Keratinocyte (primary cell): ENCODE measurements at regions not wholly inside any gene's neighbourhood (a gene's known extent, or its start where the extent isn't known, plus 50 kb on each side); places are given as distances from the start of the nearest gene placed in this dataset.

Experiments used
- DNase-seq: peaks from one replicate; pipeline ENCODE4 v3.0.0-alpha.2; 2011; ENCODE audit warnings: low read depth, missing footprints, low spot score
- FAIRE-seq: peaks from 2 replicates; lab custom pipeline; 2011; peaks lifted over from hg19 to GRCh38; lab: Jason Lieb, UNC
- H2AFZ ChIP-seq: 2 replicates; pipeline ENCODE4 v1.6.0; 2012; ENCODE audit warnings: low read length, control low read depth, inconsistent platforms; ENCODE audit not compliant: control insufficient read depth
- H3K27ac ChIP-seq: 2 replicates; pipeline ENCODE4 v1.5.1; 2011; ENCODE audit warnings: low read length; ENCODE audit not compliant: control insufficient read depth, insufficient read depth
- H3K27me3 ChIP-seq: 3 replicates; pipeline ENCODE4 v1.6.0; 2011; ENCODE audit warnings: low read length; ENCODE audit not compliant: control insufficient read depth, insufficient read depth; ENCODE audit errors: extremely low read depth
- H3K36me3 ChIP-seq, 2 experiments: 2 replicates in 1 of 2; 3 replicates in 1 of 2; pipeline ENCODE4 v1.5.1; 2011; ENCODE audit warnings: low read length in 2 of 2, mild to moderate bottlenecking in 1 of 2; ENCODE audit not compliant: control insufficient read depth in 2 of 2, insufficient read depth in 2 of 2; ENCODE audit errors: extremely low read depth in 1 of 2
- H3K4me1 ChIP-seq: 3 replicates; pipeline ENCODE4 v1.5.1; 2011; ENCODE audit warnings: low read length; ENCODE audit not compliant: control insufficient read depth, insufficient read depth; ENCODE audit errors: extremely low read depth
- H3K4me2 ChIP-seq: 3 replicates; pipeline ENCODE4 v1.6.0; 2011; ENCODE audit warnings: low read depth, low read length; ENCODE audit not compliant: control insufficient read depth, insufficient read depth; ENCODE audit errors: extremely low read depth
- H3K4me3 ChIP-seq, 3 experiments: fragments of 200-600 bp in 1 of 3; sonication (generic) in 1 of 3; 2 replicates in 2 of 3; 3 replicates in 1 of 3; pipeline ENCODE4 v1.5.1; 2011 to 2016; ENCODE audit warnings: low read length in 3 of 3, mild to moderate bottlenecking in 3 of 3, control low read depth in 2 of 3, inconsistent platforms in 1 of 3, low read depth in 1 of 3, mixed read lengths in 1 of 3, mixed run types in 1 of 3, moderate library complexity in 1 of 3; ENCODE audit not compliant: control insufficient read depth in 2 of 3, insufficient read depth in 2 of 3; ENCODE audit errors: extremely low read depth in 1 of 3
- H3K79me2 ChIP-seq: 2 replicates; pipeline ENCODE4 v1.6.0; 2012; ENCODE audit warnings: low read length; ENCODE audit not compliant: control insufficient read depth, insufficient read depth
- H3K9ac ChIP-seq: 3 replicates; pipeline ENCODE4 v1.6.0; 2011; ENCODE audit warnings: low read length; ENCODE audit not compliant: control insufficient read depth, insufficient read depth; ENCODE audit errors: extremely low read depth
- H3K9me1 ChIP-seq: 3 replicates; pipeline ENCODE4 v1.6.0; 2011; ENCODE audit warnings: low read length; ENCODE audit not compliant: control insufficient read depth, insufficient read depth; ENCODE audit errors: extremely low read depth
- H3K9me3 ChIP-seq: 2 replicates; pipeline ENCODE4 v1.5.1; 2012; ENCODE audit warnings: low read depth, low read length; ENCODE audit not compliant: control insufficient read depth
- H4K20me1 ChIP-seq: 3 replicates; pipeline ENCODE4 v1.6.0; 2011; ENCODE audit warnings: low read length; ENCODE audit not compliant: control insufficient read depth, insufficient read depth; ENCODE audit errors: extremely low read depth
- CTCF ChIP-seq, 3 experiments: IDR thresholded peaks in 1 of 3; conservative IDR thresholded peaks in 1 of 3; optimal IDR thresholded peaks in 1 of 3; 2 replicates in 2 of 3; 3 replicates in 1 of 3; pipeline versions ENCODE3 to v1.5.1; 2011; ENCODE audit warnings: low read length in 3 of 3, mild to moderate bottlenecking in 3 of 3, moderate library complexity in 2 of 3, control low read depth in 1 of 3, inconsistent platforms in 1 of 3; ENCODE audit not compliant: insufficient read depth in 2 of 3; ENCODE audit errors: extremely low read depth in 1 of 3
- EZH2 ChIP-seq: IDR thresholded peaks from one replicate; pipeline ENCODE4 v1.6.1; 2012; ENCODE audit warnings: inconsistent platforms, mild to moderate bottlenecking, low read length, moderate library complexity
- dilution Hi-C: fragments of 300-500 bp; cut with MboI; formaldehyde crosslinking; loops from one replicate; pipeline ENCODE4 v1.7.0; 2020; ENCODE audit warnings: low sequenced_read_pairs; ENCODE audit not compliant: extremely low pct_ligation_motif_present

DNA sequence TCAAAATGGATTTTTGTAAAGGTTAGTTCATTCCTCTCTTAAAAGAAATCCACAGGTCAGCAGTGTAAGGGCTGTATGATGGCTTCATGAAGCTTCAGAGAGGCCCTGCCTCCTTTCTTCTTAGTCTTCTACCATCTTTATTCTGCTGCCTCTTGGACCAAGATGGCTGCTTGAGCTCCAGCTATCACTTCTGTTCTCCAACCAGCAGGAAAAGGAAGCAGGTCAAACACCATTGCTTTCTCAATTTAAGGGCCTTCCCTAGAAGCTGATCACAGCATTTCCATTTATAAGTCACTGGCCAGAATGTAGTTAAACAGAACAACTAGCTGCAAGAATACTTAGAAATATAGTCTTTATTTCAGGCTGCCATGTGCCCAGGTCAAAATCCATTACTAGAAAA, 336.8 kb upstream of the KLF3 start:
- FAIRE-seq (no peak), DNase-seq (no peak)
- TF ChIP-seq CTCF (optimal IDR thresholded peaks at IDR 0.05 in 1 of 3, IDR thresholded peaks at IDR 0.05 in 1 of 3, conservative IDR thresholded peaks at IDR 0.05 in 1 of 3; ENCODE audit: extremely low read depth in 1 of 3, insufficient read depth in 2 of 3, low read length in 3 of 3) = no peak
- no peak for TF ChIP-seq EZH2
- no peaks in the 10 kb centered on the region for H3K27me3 ChIP-seq
- H3K4me3 ChIP-seq = no peak overlapping the region
- no peaks in the 10 kb centered on the region for H4K20me1 ChIP-seq
- H3K4me2 ChIP-seq = no peak overlapping the region
- no peaks in the 10 kb centered on the region for H3K9me1 ChIP-seq
- no peak overlapping the region for H2AFZ ChIP-seq
- no peaks in the 10 kb centered on the region for H3K79me2 ChIP-seq
- H3K36me3 ChIP-seq = no peaks in the 10 kb centered on the region
- H3K4me1 ChIP-seq = no peaks in the 10 kb centered on the region
- H3K27ac ChIP-seq = no peak overlapping the region
- no peaks in the 10 kb centered on the region for H3K9me3 ChIP-seq
- no peak overlapping the region for H3K9ac ChIP-seq
- dilution Hi-C loops = no loop called here

- no peaks in the 10 kb centered on the region for H3K27me3 ChIP-seq
- H3K4me3 ChIP-seq = no peak overlapping the region
- no peaks in the 10 kb centered on the region for H3K79me2 ChIP-seq
- H4K20me1 ChIP-seq = no peaks in the 10 kb centered on the region
- no peaks in the 10 kb centered on the region for H3K36me3 ChIP-seq
- H3K4me2 ChIP-seq = no peak overlapping the region
- dilution Hi-C loops = no loop called here
- DNase-seq = no peak
- TF ChIP-seq CTCF (optimal IDR thresholded peaks at IDR 0.05 in 1 of 3, IDR thresholded peaks at IDR 0.05 in 1 of 3, conservative IDR thresholded peaks at IDR 0.05 in 1 of 3; ENCODE audit: extremely low read depth in 1 of 3, insufficient read depth in 2 of 3, low read length in 3 of 3) (no peak), EZH2 (no peak)
- H2AFZ ChIP-seq = no peak overlapping the region
- H3K27ac ChIP-seq = no peak overlapping the region
- H3K9ac ChIP-seq = no peak overlapping the region
- no peaks in the 10 kb centered on the region for H3K9me3 ChIP-seq
- FAIRE-seq = peak; percentile 52
- H3K9me1 ChIP-seq = no peaks in the 10 kb centered on the region
- H3K4me1 ChIP-seq = no peaks in the 10 kb centered on the region
Observed at GRCh38 chr4:38328989-38329729, 334.8 kb upstream of the KLF3 start.
